ENCODE measurements at regions not wholly inside any gene's neighbourhood (a gene's known extent, or its start where the extent isn't known, plus 50 kb on each side); places are given as distances from the start of the nearest gene placed in this dataset.

GRCh38 chr4:42789041-42789567 is 103.4 kb upstream of the GRXCR1 start:
- intact Hi-C loops (cut with DNase I): no loop called here
- TF ChIP-seq CTCF (IDR thresholded peaks at IDR 0.05): no peak
- H3K4me3 ChIP-seq: no peak overlapping the region
- H3K27ac ChIP-seq: no peak overlapping the region
- no peak for ATAC-seq
- H3K4me1 ChIP-seq: no peaks in the 10 kb centered on the region
- H3K9me3 ChIP-seq: peaks cover 0 to 3% (median 0%) of the 10 kb centered on the region in 11 donors
- H3K36me3 ChIP-seq: no peaks in the 10 kb centered on the region
- no peak for DNase-seq
- no peaks in the 10 kb centered on the region for H3K27me3 ChIP-seq
- WGBS, 2 donors: 68 to 71% methylated on average over 1 of the region's 1 CpG

- intact Hi-C loops (cut with DNase I): no loop called here
- Histone ChIP-seq H3K36me3 (no peaks in the 10 kb centered on the region), H3K4me1 (no peaks in the 10 kb centered on the region), H3K27ac (no peak overlapping the region), H3K27me3 (no peaks in the 10 kb centered on the region), H3K4me3 (no peak overlapping the region), H3K9me3 (peaks cover 0 to 6% (median 0%) of the 10 kb centered on the region in 11 donors)
- WGBS, 2 donors: 89 to 90% methylated on average over 6 of the region's 6 CpGs
- no peak for DNase-seq
- no peak for ATAC-seq
- TF ChIP-seq CTCF (IDR thresholded peaks at IDR 0.05): no peak
Observed at GRCh38 chr4:42787079-42787463, 105.4 kb upstream of the GRXCR1 start.

- no peak overlapping the region for H3K27ac ChIP-seq
- no peaks in the 10 kb centered on the region for H3K36me3 ChIP-seq
- ATAC-seq (peak in 1 of 8 donors; percentile 78), DNase-seq (no peak)
- intact Hi-C loops (cut with DNase I): no loop called here
- no peak for TF ChIP-seq CTCF (IDR thresholded peaks at IDR 0.05)
- no peaks in the 10 kb centered on the region for H3K4me1 ChIP-seq
- no peaks in the 10 kb centered on the region for H3K27me3 ChIP-seq
- WGBS, 2 donors: 57 to 67% methylated on average over 6 of the region's 6 CpGs
- no peak overlapping the region for H3K4me3 ChIP-seq
- peaks cover 0 to 6% (median 0%) of the 10 kb centered on the region in 11 donors for H3K9me3 ChIP-seq
Observed at GRCh38 chr4:42786350-42787078, 106.0 kb upstream of the GRXCR1 start.

GRCh38 chr4:42785817-42786216 is 106.7 kb upstream of the GRXCR1 start:
- no peak for TF ChIP-seq CTCF (IDR thresholded peaks at IDR 0.05)
- intact Hi-C loops (cut with DNase I): no loop called here
- WGBS, 2 donors: 70 to 82% methylated on average over 5 of the region's 5 CpGs

More at GRCh38 chr4:42785817-42786216, 106.7 kb upstream of the GRXCR1 start:
- H3K4me3 ChIP-seq: no peak overlapping the region
- no peaks in the 10 kb centered on the region for H3K27me3 ChIP-seq
- no peak overlapping the region for H3K27ac ChIP-seq
- peaks cover 0 to 6% (median 0%) of the 10 kb centered on the region in 11 donors for H3K9me3 ChIP-seq
- H3K36me3 ChIP-seq: no peaks in the 10 kb centered on the region
- no peaks in the 10 kb centered on the region for H3K4me1 ChIP-seq
- DNase-seq (no peak), ATAC-seq (peak in 1 of 8 donors; percentile 15)
